Thoracic aorta (tissue), 2 donors: ENCODE measurements at regions not wholly inside any gene's neighbourhood (a gene's known extent, or its start where the extent isn't known, plus 50 kb on each side); places are given as distances from the start of the nearest gene placed in this dataset.

ENCODE experiments used
- ATAC-seq: fragments of 150-250 bp; one replicate; pipeline ENCODE4 v1.8.0; 2017; ENCODE audit warnings: low read depth; ENCODE audit not compliant: insufficient number of reproducible peaks, low FRiP score
- DNase-seq: peaks from one replicate; pipeline ENCODE4 v3.0.0-alpha.2; 2020; ENCODE audit warnings: low spot score
- H3K27ac ChIP-seq, 2 donors: fragments of 200-600 bp; sonication (generic); 1 replicate in 1 of 2; 2 replicates in 1 of 2; pipeline ENCODE4 v1.5.1; 2016; ENCODE audit warnings: mild to moderate bottlenecking in 2 of 2, moderate library complexity in 2 of 2
- H3K27me3 ChIP-seq: fragments of 200-600 bp; sonication (generic); replicated peaks from 2 replicates; pipeline ENCODE4 v1.6.0; 2016; ENCODE audit warnings: mild to moderate bottlenecking; ENCODE audit not compliant: insufficient read depth
- H3K36me3 ChIP-seq: fragments of 200-600 bp; sonication (generic); one replicate; pipeline ENCODE4 v1.5.1; 2016
- H3K4me1 ChIP-seq, 2 donors: fragments of 200-600 bp; sonication (generic); 1 replicate in 1 of 2; 2 replicates in 1 of 2; pipeline versions ENCODE4 v1.5.1 to v1.6.0; 2016; ENCODE audit warnings: low read depth in 2 of 2, mild to moderate bottlenecking in 1 of 2; ENCODE audit not compliant: control insufficient read depth in 1 of 2
- H3K4me3 ChIP-seq: fragments of 200-600 bp; sonication (generic); 2 replicates; pipeline ENCODE4 v1.5.1; 2016; ENCODE audit warnings: mild to moderate bottlenecking
- H3K9me3 ChIP-seq: fragments of 200-600 bp; sonication (generic); 2 replicates; pipeline ENCODE4 v1.5.1; 2016
- TF ChIP-seq, protein P1 (sequence below): fragments of 200-600 bp; sonication (generic); IDR thresholded peaks from one replicate; pipeline ENCODE4 v1.5.1; 2019; ENCODE audit warnings: antibody characterized with exemption

DNA sequence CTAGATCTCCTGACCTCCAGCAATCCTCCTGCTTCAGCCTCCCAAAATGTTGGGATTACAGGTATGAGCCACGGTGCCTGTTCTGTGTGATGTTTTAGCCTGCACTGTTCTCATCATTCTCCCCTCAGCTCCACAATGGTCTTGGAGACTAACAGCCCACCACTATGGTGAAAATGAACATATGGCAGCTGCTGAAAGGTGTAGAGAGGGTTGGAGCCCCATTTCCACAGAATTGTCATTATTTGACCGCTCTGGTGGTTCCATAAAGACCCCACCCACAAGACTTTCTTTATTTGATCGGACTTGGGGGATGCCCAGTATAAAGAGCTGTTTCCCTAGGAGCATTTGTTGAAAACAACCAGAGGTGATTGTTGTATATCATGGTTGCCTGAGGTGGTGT, 67.9 kb upstream of the SEPTIN5 start:
- H3K4me1 ChIP-seq = no peaks in the 10 kb centered on the region
- no peak overlapping the region for H3K4me3 ChIP-seq
- no peak for ATAC-seq
- H3K27me3 ChIP-seq = no peaks in the 10 kb centered on the region
- TF ChIP-seq, protein P1, sequence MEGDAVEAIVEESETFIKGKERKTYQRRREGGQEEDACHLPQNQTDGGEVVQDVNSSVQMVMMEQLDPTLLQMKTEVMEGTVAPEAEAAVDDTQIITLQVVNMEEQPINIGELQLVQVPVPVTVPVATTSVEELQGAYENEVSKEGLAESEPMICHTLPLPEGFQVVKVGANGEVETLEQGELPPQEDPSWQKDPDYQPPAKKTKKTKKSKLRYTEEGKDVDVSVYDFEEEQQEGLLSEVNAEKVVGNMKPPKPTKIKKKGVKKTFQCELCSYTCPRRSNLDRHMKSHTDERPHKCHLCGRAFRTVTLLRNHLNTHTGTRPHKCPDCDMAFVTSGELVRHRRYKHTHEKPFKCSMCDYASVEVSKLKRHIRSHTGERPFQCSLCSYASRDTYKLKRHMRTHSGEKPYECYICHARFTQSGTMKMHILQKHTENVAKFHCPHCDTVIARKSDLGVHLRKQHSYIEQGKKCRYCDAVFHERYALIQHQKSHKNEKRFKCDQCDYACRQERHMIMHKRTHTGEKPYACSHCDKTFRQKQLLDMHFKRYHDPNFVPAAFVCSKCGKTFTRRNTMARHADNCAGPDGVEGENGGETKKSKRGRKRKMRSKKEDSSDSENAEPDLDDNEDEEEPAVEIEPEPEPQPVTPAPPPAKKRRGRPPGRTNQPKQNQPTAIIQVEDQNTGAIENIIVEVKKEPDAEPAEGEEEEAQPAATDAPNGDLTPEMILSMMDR = no peak
- no peak for DNase-seq
- no peak overlapping the region for H3K27ac ChIP-seq
- no peaks in the 10 kb centered on the region for H3K36me3 ChIP-seq
- H3K9me3 ChIP-seq = peaks cover 20% of the 10 kb centered on the region

DNA sequence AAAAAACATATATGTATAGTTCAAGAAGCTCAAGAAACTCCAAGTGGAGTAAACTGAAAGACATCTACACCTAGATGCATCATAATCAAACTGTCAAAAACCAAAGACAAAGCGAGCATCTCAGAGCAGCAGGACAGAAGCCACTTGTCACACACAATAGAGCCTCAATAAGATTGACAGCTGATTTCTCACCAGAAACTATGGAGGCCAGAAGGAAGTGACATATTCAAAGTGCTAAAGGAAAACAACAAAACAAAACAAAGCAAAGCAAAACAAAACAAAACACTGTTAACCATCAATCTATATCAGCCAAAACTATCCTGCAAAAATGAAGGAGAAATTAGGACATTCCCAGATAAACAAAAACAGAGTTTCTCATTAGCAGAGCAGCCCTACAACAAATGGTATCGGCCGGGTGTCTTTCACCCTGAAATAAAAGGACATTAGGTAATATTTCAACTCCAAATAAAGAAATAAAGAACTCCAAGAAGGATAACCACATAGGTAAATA, 65.8 kb upstream of the SEPTIN5 start:
- TF ChIP-seq, protein P1 = no peak
- H3K9me3 ChIP-seq = peaks cover 20% of the 10 kb centered on the region
- DNase-seq = no peak
- H3K27ac ChIP-seq = no peak overlapping the region
- no peak for ATAC-seq
- no peaks in the 10 kb centered on the region for H3K36me3 ChIP-seq
- no peaks in the 10 kb centered on the region for H3K27me3 ChIP-seq
- H3K4me3 ChIP-seq = no peak overlapping the region
- no peaks in the 10 kb centered on the region for H3K4me1 ChIP-seq

DNA sequence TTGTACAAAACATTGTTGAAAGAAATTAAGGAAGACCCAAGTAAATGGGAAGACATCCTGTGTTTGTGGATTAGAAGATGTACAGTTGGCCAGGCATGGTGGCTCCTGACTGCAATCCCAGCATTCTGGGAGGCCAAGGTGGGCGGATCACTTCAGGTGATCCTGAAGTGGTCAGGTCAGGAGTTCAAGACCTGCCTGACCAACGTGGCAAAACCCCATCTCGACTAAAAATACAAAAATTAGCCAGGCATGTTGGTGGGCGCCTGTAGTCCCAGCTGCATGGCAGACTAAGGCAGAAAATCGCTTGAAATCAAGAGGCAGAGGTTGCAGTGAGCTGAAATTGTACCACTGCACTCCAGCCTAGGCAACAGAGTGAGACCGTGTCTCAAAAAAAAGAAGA, 62.0 kb upstream of the SEPTIN5 start:
- no peak for ATAC-seq
- Histone ChIP-seq H3K27me3 (no peaks in the 10 kb centered on the region), H3K9me3 (peaks cover 20% of the 10 kb centered on the region), H3K4me3 (no peak overlapping the region), H3K27ac (no peak overlapping the region), H3K4me1 (no peaks in the 10 kb centered on the region), H3K36me3 (no peaks in the 10 kb centered on the region)
- no peak for DNase-seq
- TF ChIP-seq, protein P1 = no peak

DNA sequence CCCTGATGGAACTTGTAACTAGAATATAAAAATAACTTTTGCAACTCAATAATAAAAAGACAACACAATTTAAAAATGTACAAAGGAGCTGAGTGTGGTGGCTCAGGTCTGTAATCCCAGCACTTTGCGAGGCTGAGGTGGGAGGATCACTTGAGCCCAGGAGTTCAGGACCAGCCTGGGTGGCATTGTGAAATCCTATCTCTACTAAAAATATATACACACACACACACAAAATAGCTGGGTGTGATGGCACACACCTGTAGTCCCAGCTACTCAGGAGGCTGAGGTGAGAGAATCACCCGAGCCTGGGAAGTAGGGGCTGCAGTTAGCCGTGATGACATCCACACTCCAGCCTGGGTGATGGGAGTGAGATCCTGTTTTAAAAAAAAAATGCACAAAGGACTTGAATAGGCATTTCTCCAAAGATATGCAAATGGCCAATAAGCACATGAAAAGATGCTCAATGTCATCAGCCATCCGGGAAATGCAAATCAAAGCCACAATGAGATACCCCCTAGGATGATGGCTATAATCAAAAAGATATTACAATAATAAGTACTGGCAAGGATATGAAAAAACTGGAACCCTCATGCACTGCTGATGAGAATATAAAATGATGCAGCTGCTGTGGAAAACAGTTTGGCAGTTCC, 59.8 kb upstream of the SEPTIN5 start:
- H3K4me1 ChIP-seq = no peaks in the 10 kb centered on the region
- TF ChIP-seq, protein P1 = no peak
- peaks cover 2% of the 10 kb centered on the region for H3K9me3 ChIP-seq
- no peak for ATAC-seq
- no peak overlapping the region for H3K27ac ChIP-seq
- H3K4me3 ChIP-seq = no peak overlapping the region
- no peaks in the 10 kb centered on the region for H3K27me3 ChIP-seq
- DNase-seq = no peak
- no peaks in the 10 kb centered on the region for H3K36me3 ChIP-seq

DNA sequence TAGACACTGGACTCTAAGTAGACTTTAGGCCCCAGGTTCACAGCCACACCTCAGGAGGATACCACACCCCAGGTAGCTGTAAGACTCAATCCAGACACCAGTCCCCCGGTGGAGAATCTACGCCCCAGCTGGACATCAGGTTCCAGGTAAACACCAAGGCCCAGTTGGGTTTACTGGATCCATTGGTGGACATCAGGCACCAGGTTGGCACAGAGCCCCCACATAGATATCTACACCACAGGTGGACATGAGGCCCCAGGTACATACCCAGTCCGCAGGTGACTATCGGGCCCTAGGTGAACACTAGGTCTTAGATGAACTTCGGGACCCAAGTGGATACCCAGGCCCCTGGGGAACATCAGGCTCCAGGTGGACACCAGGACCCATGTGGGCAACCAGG, 58.9 kb upstream of the SEPTIN5 start:
- TF ChIP-seq, protein P1 = no peak
- no peak for DNase-seq
- H3K4me1 ChIP-seq = no peaks in the 10 kb centered on the region
- H3K9me3 ChIP-seq = no peaks in the 10 kb centered on the region
- H3K27ac ChIP-seq = no peak overlapping the region
- no peak for ATAC-seq
- H3K27me3 ChIP-seq = no peaks in the 10 kb centered on the region
- no peaks in the 10 kb centered on the region for H3K36me3 ChIP-seq
- no peak overlapping the region for H3K4me3 ChIP-seq
